GM21528 (cell line): ENCODE measurements at regions not wholly inside any gene's neighbourhood (a gene's known extent, or its start where the extent isn't known, plus 50 kb on each side); places are given as distances from the start of the nearest gene placed in this dataset.

Experiments
- ATAC-seq: cut with Tn5 transposase; IDR thresholded peaks from one replicate; pipeline ENCODE4 v1.9.1; 2021; ENCODE audit warnings: mild to moderate bottlenecking, moderate library complexity; ENCODE audit not compliant: unreplicated experiment, low FRiP score

- no peak for ATAC-seq
These were observed 566.6 kb upstream of the MEF2C start for GRCh38 chr5:89449392-89450148.

GRCh38 chr5:89447027-89447426 is 564.0 kb upstream of the MEF2C start:
- ATAC-seq: no peak

- no peak for ATAC-seq
These were observed 562.2 kb upstream of the MEF2C start for GRCh38 chr5:89445106-89445745.

- no peak for ATAC-seq
These were observed 561.1 kb upstream of the MEF2C start for GRCh38 chr5:89444088-89444487.

- ATAC-seq: no peak
These were observed 560.5 kb upstream of the MEF2C start for GRCh38 chr5:89443508-89443907.

- ATAC-seq: no peak
These were observed 559.0 kb upstream of the MEF2C start for GRCh38 chr5:89441965-89442364.

- no peak for ATAC-seq
These were observed 557.7 kb upstream of the MEF2C start for GRCh38 chr5:89440670-89441069.

DNA sequence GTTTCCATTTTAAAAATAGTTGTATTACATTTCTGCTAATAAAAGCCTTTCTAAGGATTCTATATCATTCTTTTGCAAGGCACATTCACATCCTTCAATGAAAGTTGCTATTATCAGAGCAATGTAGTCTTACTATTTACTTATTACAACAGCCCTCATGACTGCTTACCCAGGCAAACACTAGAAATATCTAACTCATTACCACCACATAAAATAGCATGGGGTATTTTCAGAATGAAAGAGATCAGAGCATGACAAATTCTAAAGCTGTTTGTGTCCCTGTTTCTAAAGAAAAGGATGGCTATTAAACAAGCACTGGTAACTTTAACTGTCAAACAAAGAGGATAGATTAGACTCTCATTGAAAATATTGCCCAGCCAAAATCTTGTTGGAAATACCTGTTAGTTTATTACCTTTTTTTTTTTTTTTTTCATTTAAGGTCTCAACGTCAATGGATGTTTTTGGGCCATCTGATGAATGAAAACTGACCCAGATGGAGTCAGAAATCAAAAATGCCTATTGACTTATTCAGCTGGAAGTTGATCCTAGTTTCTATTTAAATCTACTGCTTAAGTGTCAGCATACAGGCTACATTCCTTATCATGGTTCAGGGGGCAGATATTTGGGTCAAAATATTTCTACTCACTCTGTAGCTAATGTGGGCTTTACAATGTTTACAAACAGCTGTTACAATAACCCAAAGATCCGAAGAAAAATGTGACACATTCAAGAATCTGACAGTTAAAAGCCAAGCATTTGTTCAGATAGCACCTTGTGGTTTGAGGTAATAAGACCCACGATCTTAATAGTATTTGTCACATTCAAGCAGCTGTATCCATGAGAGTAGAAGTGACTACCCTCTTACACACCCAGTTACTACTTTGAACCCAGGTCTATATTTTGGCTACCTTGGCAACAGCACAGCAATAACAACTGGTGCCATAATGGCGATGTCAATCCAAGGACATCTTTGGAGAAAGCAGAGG is 554.8 kb upstream of the MEF2C start:
- no peak for ATAC-seq

- ATAC-seq: no peak
These were observed 553.5 kb upstream of the MEF2C start for GRCh38 chr5:89436464-89436863.

- ATAC-seq: peak; percentile 66
These were observed 552.4 kb upstream of the MEF2C start for GRCh38 chr5:89435347-89435746.

- no peak for ATAC-seq
These were observed 545.6 kb upstream of the MEF2C start for GRCh38 chr5:89428624-89429023.

DNA sequence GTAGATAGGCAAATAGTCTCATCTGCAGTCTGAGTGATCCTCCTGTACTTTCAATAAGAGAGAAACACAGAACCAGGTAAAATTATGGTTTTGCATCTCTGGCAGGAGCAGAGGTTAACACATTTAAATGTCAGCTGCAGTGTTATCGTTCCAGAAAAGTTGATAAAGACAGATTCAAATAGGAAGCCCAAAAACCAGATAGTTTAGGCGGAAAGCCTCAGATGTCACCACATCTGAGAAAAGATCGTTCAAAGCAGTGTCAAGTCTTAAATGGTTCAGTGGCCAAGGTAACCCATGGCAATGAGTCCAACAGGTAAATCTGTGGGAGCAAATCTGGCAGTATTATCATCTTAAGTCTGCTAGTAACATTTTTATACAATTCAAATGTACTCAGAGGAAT is 542.1 kb upstream of the MEF2C start:
- no peak for ATAC-seq

GRCh38 chr5:89421035-89421434 is 538.1 kb upstream of the MEF2C start:
- no peak for ATAC-seq

GRCh38 chr5:89418407-89419085 is 535.6 kb upstream of the MEF2C start:
- ATAC-seq: no peak

DNA sequence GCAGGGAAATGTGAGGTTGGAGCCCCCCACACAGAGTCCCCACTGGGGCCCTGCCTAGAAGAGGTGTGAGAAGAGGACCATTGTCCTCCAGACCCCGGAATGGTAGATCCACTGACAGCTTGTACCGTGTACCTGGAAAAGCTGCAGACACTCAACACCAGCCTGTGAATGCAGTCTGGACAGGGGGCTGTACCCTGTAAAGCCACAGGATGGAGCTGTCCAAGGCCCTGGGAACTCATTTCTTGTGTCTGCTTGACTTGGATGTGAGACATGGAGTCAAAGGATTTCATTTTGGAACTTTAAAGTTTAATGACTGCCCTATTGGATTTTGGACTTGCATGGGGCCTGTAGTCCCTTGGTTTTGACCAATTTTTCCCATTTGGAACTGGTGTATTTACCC is 535.0 kb upstream of the MEF2C start:
- no peak for ATAC-seq

GRCh38 chr5:89417515-89417914 is 534.5 kb upstream of the MEF2C start:
- no peak for ATAC-seq

DNA sequence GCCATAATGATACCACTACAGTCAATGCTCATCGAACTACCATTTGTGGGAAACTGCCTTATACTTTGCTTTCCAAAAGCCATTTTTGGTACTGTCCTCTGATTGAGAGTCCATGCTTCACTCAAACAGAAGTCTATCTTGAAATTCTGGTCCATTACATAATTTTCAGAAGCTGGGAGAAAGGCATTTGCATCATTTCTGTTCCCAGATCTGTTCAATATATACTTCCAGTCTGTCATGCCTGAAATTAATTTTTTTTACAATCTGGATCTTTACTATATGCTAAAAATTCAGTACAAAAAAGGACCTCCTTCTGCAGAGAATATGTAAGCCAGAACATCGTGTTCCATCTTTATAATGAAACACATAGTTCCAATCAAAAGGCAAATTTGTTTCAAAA is 528.9 kb upstream of the MEF2C start:
- ATAC-seq: no peak

DNA sequence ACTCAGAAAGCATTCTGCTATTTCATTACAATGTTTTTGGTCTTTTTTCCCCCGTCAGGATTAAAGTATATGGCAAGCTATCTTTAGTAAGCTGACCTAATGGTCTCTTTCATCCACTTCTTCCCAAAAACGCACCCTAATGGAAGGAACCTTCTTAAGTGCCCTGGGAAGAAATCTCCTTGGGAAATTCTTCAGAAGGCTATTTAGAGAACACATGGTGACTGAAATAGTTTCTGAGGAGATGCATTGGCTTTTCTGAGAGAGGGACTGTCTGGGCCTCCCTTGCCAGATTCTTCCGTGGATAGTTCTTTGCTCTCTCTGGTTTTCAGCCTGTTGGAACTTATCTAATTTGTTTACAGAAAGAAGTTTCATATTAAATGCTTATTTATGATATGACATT is 524.1 kb upstream of the MEF2C start:
- no peak for ATAC-seq

- ATAC-seq: no peak
These were observed 518.7 kb upstream of the MEF2C start for GRCh38 chr5:89401659-89402058.

GRCh38 chr5:89401012-89401411 is 518.0 kb upstream of the MEF2C start:
- ATAC-seq: no peak

- no peak for ATAC-seq
These were observed 516.6 kb upstream of the MEF2C start for GRCh38 chr5:89399548-89399947.
